LoVo (cell line): ENCODE measurements at regions not wholly inside any gene's neighbourhood (a gene's known extent, or its start where the extent isn't known, plus 50 kb on each side); places are given as distances from the start of the nearest gene placed in this dataset.
"Not testable (repeated sequence)": the region's sequence is repeated elsewhere in the genome, so short reads cannot be mapped to it uniquely, and the experiment has no call there.

ENCODE experiments used
- DNase-seq: peaks from one replicate; pipeline ENCODE4 v3.0.0-alpha.2; 2016; ENCODE audit warnings: low spot score

- DNase-seq, result not testable (repeated sequence)
Observed at GRCh38 chr6:27826612-27826985, 85.6 kb downstream of the OR2B2 start.

- DNase-seq, result not testable (repeated sequence)
Observed at GRCh38 chr6:27825848-27826611, 86.2 kb downstream of the OR2B2 start.

GRCh38 chr6:27825025-27825793 lies 87.0 kb downstream of the OR2B2 start:
- DNase-seq, result no peak

- DNase-seq, result not testable (repeated sequence)
Observed at GRCh38 chr6:27824211-27825024, 87.8 kb downstream of the OR2B2 start.

GRCh38 chr6:27823714-27824210 lies 88.4 kb downstream of the OR2B2 start:
- peak; percentile 43 for DNase-seq

GRCh38 chr6:27816906-27817305 lies 95.3 kb downstream of the OR2B2 start:
- DNase-seq, result no peak

GRCh38 chr6:27814665-27815424 lies 97.4 kb downstream of the OR2B2 start:
- DNase-seq, result peak; percentile 73

GRCh38 chr6:27814415-27814664 lies 97.9 kb downstream of the OR2B2 start:
- DNase-seq, result not testable (repeated sequence)

- DNase-seq, result no peak
Observed at GRCh38 chr6:27812805-27813492, 99.2 kb downstream of the OR2B2 start.

GRCh38 chr6:27812078-27812804 lies 100.0 kb downstream of the OR2B2 start:
- DNase-seq, result no peak

GRCh38 chr6:27811451-27811772 lies 100.8 kb downstream of the OR2B2 start:
- no peak for DNase-seq

GRCh38 chr6:27810768-27811450 lies 101.3 kb downstream of the OR2B2 start:
- DNase-seq, result no peak

- DNase-seq, result peak; percentile 96
Observed at GRCh38 chr6:27809939-27810767, 102.0 kb downstream of the OR2B2 start.

- DNase-seq, result no peak
Observed at GRCh38 chr6:27809067-27809938, 102.9 kb downstream of the OR2B2 start.

GRCh38 chr6:27808242-27809066 lies 103.7 kb downstream of the OR2B2 start:
- DNase-seq, result not testable (repeated sequence)

- peak; percentile 92 for DNase-seq
Observed at GRCh38 chr6:27807441-27808241, 104.6 kb downstream of the OR2B2 start.
